GM18907 (cell line): ENCODE measurements at regions not wholly inside any gene's neighbourhood (a gene's known extent, or its start where the extent isn't known, plus 50 kb on each side); places are given as distances from the start of the nearest gene placed in this dataset.

Source experiments
- ATAC-seq: cut with Tn5 transposase; IDR thresholded peaks from one replicate; pipeline ENCODE4 v1.9.1; 2021; ENCODE audit warnings: mild to moderate bottlenecking, moderate library complexity; ENCODE audit not compliant: unreplicated experiment

- no peak for ATAC-seq
Observed at GRCh38 chr6:56349194-56349593, 101.8 kb upstream of the COL21A1 start.

GRCh38 chr6:56348578-56348977 lies 101.2 kb upstream of the COL21A1 start:
- ATAC-seq: no peak

- no peak for ATAC-seq
Observed at GRCh38 chr6:56347526-56347925, 100.1 kb upstream of the COL21A1 start.

GRCh38 chr6:56346958-56347357 lies 99.6 kb upstream of the COL21A1 start:
- ATAC-seq: no peak

- ATAC-seq: no peak
Observed at GRCh38 chr6:56345376-56345995, 98.1 kb upstream of the COL21A1 start.

GRCh38 chr6:56343295-56343694 lies 95.9 kb upstream of the COL21A1 start:
- no peak for ATAC-seq

GRCh38 chr6:56339524-56339923 lies 92.1 kb upstream of the COL21A1 start:
- no peak for ATAC-seq

GRCh38 chr6:56335726-56336125 lies 88.3 kb upstream of the COL21A1 start:
- no peak for ATAC-seq

GRCh38 chr6:56334937-56335336 lies 87.6 kb upstream of the COL21A1 start:
- no peak for ATAC-seq

GRCh38 chr6:56329271-56330050 lies 82.1 kb upstream of the COL21A1 start:
- peak; percentile 59 for ATAC-seq

GRCh38 chr6:56328728-56329090 lies 81.3 kb upstream of the COL21A1 start:
- no peak for ATAC-seq

- no peak for ATAC-seq
Observed at GRCh38 chr6:56327946-56328727, 80.8 kb upstream of the COL21A1 start.

- ATAC-seq: no peak
Observed at GRCh38 chr6:56324396-56324795, 77.0 kb upstream of the COL21A1 start.

GRCh38 chr6:56318851-56319250 lies 71.5 kb upstream of the COL21A1 start:
- ATAC-seq: no peak

GRCh38 chr6:56314683-56315523 lies 67.5 kb upstream of the COL21A1 start:
- no peak for ATAC-seq

GRCh38 chr6:56311533-56312448 lies 64.4 kb upstream of the COL21A1 start:
- ATAC-seq: no peak

- ATAC-seq: no peak
Observed at GRCh38 chr6:56311061-56311460, 63.7 kb upstream of the COL21A1 start.

GRCh38 chr6:56310241-56310640 lies 62.9 kb upstream of the COL21A1 start:
- no peak for ATAC-seq

GRCh38 chr6:56299916-56300315 lies 52.5 kb upstream of the COL21A1 start:
- ATAC-seq: no peak
